Kidney (tissue), 13 donors: ENCODE measurements at regions not wholly inside any gene's neighbourhood (a gene's known extent, or its start where the extent isn't known, plus 50 kb on each side); places are given as distances from the start of the nearest gene placed in this dataset.

Experiments used
- DNase-seq, 5 donors: peaks; one replicate each; pipeline ENCODE4 v3.0.0-alpha.2; 2013 to 2020
- FAIRE-seq: peaks from 2 replicates; lab custom pipeline; 2012; peaks lifted over from hg19 to GRCh38; lab: Jason Lieb, UNC
- H3K27ac ChIP-seq, 2 donors: one replicate each; pipeline ENCODE4 v1.7.0; 2013; ENCODE audit warnings: low read depth in 2 of 2, low read length in 2 of 2, inconsistent platforms in 1 of 2
- H3K27me3 ChIP-seq: one replicate; pipeline ENCODE4 v1.7.1; 2013; ENCODE audit warnings: low read length, inconsistent platforms; ENCODE audit not compliant: control insufficient read depth, insufficient read depth
- H3K36me3 ChIP-seq, 3 donors: one replicate each; pipeline versions ENCODE4 v1.7.0 to v1.7.1; 2013; ENCODE audit warnings: low read length in 3 of 3, control low read depth in 1 of 3, inconsistent platforms in 1 of 3; ENCODE audit not compliant: insufficient read depth in 3 of 3, control insufficient read depth in 2 of 3
- H3K4me1 ChIP-seq, 3 donors: one replicate each; pipeline versions ENCODE4 v1.7.0 to v1.7.1; 2013; ENCODE audit warnings: low read length in 3 of 3, inconsistent platforms in 1 of 3, low read depth in 1 of 3; ENCODE audit not compliant: control insufficient read depth in 2 of 3, insufficient read depth in 2 of 3
- H3K4me3 ChIP-seq, 3 donors: one replicate each; pipeline versions ENCODE4 v1.7.0 to v1.8.1; 2013; ENCODE audit warnings: low read length in 3 of 3, control low read depth in 1 of 3, inconsistent platforms in 1 of 3
- H3K9ac ChIP-seq, 3 donors: one replicate each; pipeline versions ENCODE4 v1.7.0 to v1.7.1; 2013; ENCODE audit warnings: low read length in 3 of 3, control low read depth in 1 of 3, inconsistent platforms in 1 of 3
- H3K9me3 ChIP-seq, 3 donors: one replicate each; pipeline versions ENCODE4 v1.7.0 to v1.7.1; 2013; ENCODE audit warnings: low read length in 3 of 3, control low read depth in 1 of 3, inconsistent platforms in 1 of 3; ENCODE audit not compliant: control insufficient read depth in 2 of 3, insufficient read depth in 1 of 3
- intact Hi-C: fragments of 100-400 bp; cut with DNase I; formaldehyde crosslinking; loops from one replicate; pipeline ENCODE4 v1.11.1; 2022
- TF ChIP-seq, protein P1 (sequence below): IDR thresholded peaks from 3 replicates; pipeline ENCODE4 v1.5.1; 2012; ENCODE audit warnings: mild to moderate bottlenecking, moderate library complexity, borderline replicate concordance; ENCODE audit not compliant: insufficient read depth; ENCODE audit errors: extremely low read depth
- donor health status: control.
- donor health status: control.
- donor health status: control.
- donor health status: control.
- donor health status: control.
- donor health status: DM: yes; HTN: yes; CAD: no.
- donor health status: Normal renal cell carcinoma (clear cell type).

DNA sequence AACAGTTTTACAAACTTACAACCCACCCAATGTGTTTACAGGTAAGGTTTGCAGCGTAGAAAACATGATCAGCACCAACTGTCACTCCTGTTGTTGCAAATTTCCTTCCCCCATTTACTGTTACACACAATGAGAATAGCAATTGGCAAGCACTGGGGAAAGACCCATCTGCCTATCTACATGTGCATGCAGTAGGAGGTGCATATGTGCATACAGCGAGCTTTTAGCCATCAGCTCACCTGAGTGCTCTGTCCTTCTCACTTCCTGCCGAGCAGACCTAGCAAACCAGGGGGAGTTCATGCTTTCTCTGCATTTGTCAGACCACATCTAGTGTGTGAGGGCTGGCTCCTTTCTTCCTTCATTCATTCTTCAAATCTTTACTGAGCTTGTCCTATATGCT lies 49.9 kb upstream of the ARL4C start:
- Histone ChIP-seq H3K27me3 (no peaks in the 10 kb centered on the region), H3K36me3 (no peaks in the 10 kb centered on the region), H3K9ac (no peak overlapping the region), H3K9me3 (no peaks in the 10 kb centered on the region), H3K27ac (no peak overlapping the region), H3K4me3 (no peak overlapping the region), H3K4me1 (peaks cover 0 to 3% (median 0%) of the 10 kb centered on the region in 3 donors)
- FAIRE-seq (no peak), DNase-seq (no peak)
- TF ChIP-seq, protein P1, sequence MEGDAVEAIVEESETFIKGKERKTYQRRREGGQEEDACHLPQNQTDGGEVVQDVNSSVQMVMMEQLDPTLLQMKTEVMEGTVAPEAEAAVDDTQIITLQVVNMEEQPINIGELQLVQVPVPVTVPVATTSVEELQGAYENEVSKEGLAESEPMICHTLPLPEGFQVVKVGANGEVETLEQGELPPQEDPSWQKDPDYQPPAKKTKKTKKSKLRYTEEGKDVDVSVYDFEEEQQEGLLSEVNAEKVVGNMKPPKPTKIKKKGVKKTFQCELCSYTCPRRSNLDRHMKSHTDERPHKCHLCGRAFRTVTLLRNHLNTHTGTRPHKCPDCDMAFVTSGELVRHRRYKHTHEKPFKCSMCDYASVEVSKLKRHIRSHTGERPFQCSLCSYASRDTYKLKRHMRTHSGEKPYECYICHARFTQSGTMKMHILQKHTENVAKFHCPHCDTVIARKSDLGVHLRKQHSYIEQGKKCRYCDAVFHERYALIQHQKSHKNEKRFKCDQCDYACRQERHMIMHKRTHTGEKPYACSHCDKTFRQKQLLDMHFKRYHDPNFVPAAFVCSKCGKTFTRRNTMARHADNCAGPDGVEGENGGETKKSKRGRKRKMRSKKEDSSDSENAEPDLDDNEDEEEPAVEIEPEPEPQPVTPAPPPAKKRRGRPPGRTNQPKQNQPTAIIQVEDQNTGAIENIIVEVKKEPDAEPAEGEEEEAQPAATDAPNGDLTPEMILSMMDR, result no peak
- intact Hi-C loops, result no loop called here
